CD14-positive monocyte (primary cell): ENCODE measurements at regions not wholly inside any gene's neighbourhood (a gene's known extent, or its start where the extent isn't known, plus 50 kb on each side); places are given as distances from the start of the nearest gene placed in this dataset.

Experiments
- DNase-seq, 3 donors: peaks; one replicate each; pipeline ENCODE4 v3.0.0-alpha.2; 2011 to 2022
- H2AFZ ChIP-seq: 2 replicates; pipeline ENCODE4 v1.6.0; 2012; ENCODE audit warnings: mild to moderate bottlenecking, low read depth, low read length, inconsistent platforms; ENCODE audit not compliant: insufficient read depth, poor library complexity, severe bottlenecking
- H3K27ac ChIP-seq, 2 donors: 1 replicate in 1 of 2; 2 replicates in 1 of 2; pipeline ENCODE4 v1.5.1; 2012 to 2013; ENCODE audit warnings: low read length in 2 of 2, control low read depth in 1 of 2, inconsistent platforms in 1 of 2, low read depth in 1 of 2, mild to moderate bottlenecking in 1 of 2
- H3K27me3 ChIP-seq, 2 donors: one replicate each; pipeline versions ENCODE4 v1.6.0 to v1.6.1; 2011 to 2013; ENCODE audit warnings: low read length in 2 of 2; ENCODE audit not compliant: control insufficient read depth in 2 of 2, insufficient read depth in 2 of 2
- H3K36me3 ChIP-seq, 2 donors: replicated peaks in 1 of 2; 1 replicate in 1 of 2; 2 replicates in 1 of 2; pipeline versions ENCODE4 v1.5.1 to v1.6.1; 2012 to 2013; ENCODE audit warnings: low read length in 2 of 2, control low read depth in 1 of 2, inconsistent platforms in 1 of 2, mild to moderate bottlenecking in 1 of 2; ENCODE audit not compliant: insufficient read depth in 2 of 2, control insufficient read depth in 1 of 2
- H3K4me1 ChIP-seq, 2 donors: 1 replicate in 1 of 2; 2 replicates in 1 of 2; pipeline versions ENCODE4 v1.5.1 to v1.6.1; 2012 to 2013; ENCODE audit warnings: low read length in 2 of 2, control low read depth in 1 of 2, inconsistent platforms in 1 of 2, mild to moderate bottlenecking in 1 of 2, moderate library complexity in 1 of 2; ENCODE audit not compliant: insufficient read depth in 2 of 2, control insufficient read depth in 1 of 2
- H3K4me2 ChIP-seq: replicated peaks from 2 replicates; pipeline ENCODE3; 2012; ENCODE audit warnings: low read length, moderate library complexity, mild to moderate bottlenecking; ENCODE audit not compliant: poor library complexity, severe bottlenecking; ENCODE audit errors: extremely low read depth
- H3K4me3 ChIP-seq, 3 experiments: fragments of 200-600 bp in 1 of 3; sonication (generic) in 1 of 3; replicated peaks in 1 of 3; 1 replicate in 2 of 3; 2 replicates in 1 of 3; pipeline ENCODE4 v1.5.1; 2011 to 2013; ENCODE audit warnings: low read length in 3 of 3, mild to moderate bottlenecking in 3 of 3, control low read depth in 2 of 3, low read depth in 2 of 3, inconsistent platforms in 1 of 3, moderate library complexity in 1 of 3
- H3K79me2 ChIP-seq: 2 replicates; pipeline ENCODE4 v1.6.0; 2012; ENCODE audit warnings: mild to moderate bottlenecking, control low read depth, inconsistent platforms, low read length, moderate library complexity; ENCODE audit not compliant: insufficient read depth
- H3K9ac ChIP-seq: 2 replicates; pipeline ENCODE4 v1.6.0; 2017; ENCODE audit warnings: low read length, mild to moderate bottlenecking; ENCODE audit not compliant: insufficient read depth, poor library complexity, severe bottlenecking
- H3K9me3 ChIP-seq, 2 donors: replicated peaks in 1 of 2; 1 replicate in 1 of 2; 2 replicates in 1 of 2; pipeline versions ENCODE4 v1.5.1 to v1.6.1; 2012 to 2013; ENCODE audit warnings: low read length in 2 of 2, control low read depth in 1 of 2; ENCODE audit not compliant: control insufficient read depth in 1 of 2, insufficient read depth in 1 of 2
- H4K20me1 ChIP-seq: 2 replicates; pipeline ENCODE4 v1.6.0; 2012; ENCODE audit warnings: mild to moderate bottlenecking, low read length, control low read depth, moderate library complexity; ENCODE audit not compliant: insufficient read depth
- H3K27ac Mint-ChIP-seq, 7 donors: one replicate each; pipeline ENCODE4 v1.8.0; 2020; ENCODE audit warnings: mild to moderate bottlenecking in 7 of 7, mixed read lengths in 7 of 7, moderate library complexity in 6 of 7, inconsistent platforms in 2 of 7
- H3K27me3 Mint-ChIP-seq, 3 donors: one replicate each; pipeline ENCODE4 v1.8.0; 2021 to 2022; ENCODE audit warnings: low read depth in 3 of 3, mild to moderate bottlenecking in 3 of 3, mixed read lengths in 3 of 3, moderate library complexity in 3 of 3, inconsistent platforms in 1 of 3
- H3K36me3 Mint-ChIP-seq, 2 donors: one replicate each; pipeline ENCODE4 v1.8.0; 2020; ENCODE audit warnings: mixed read lengths in 2 of 2, inconsistent platforms in 1 of 2, mild to moderate bottlenecking in 1 of 2
- H3K4me1 Mint-ChIP-seq: one replicate; pipeline ENCODE4 v1.8.0; 2020; ENCODE audit warnings: mild to moderate bottlenecking, mixed read lengths
- H3K4me3 Mint-ChIP-seq, 2 donors: one replicate each; pipeline ENCODE4 v1.8.0; 2020; ENCODE audit warnings: mild to moderate bottlenecking in 2 of 2, mixed read lengths in 2 of 2, moderate library complexity in 1 of 2
- H3K9me3 Mint-ChIP-seq, 7 donors: one replicate each; pipeline ENCODE4 v1.8.0; 2020 to 2022; ENCODE audit warnings: mixed read lengths in 7 of 7, mild to moderate bottlenecking in 6 of 7, moderate library complexity in 6 of 7, inconsistent platforms in 2 of 7
- WGBS: methylation state at CpG from one replicate; pipeline ENCODE4 v1.1.5; 2013; ENCODE audit warnings: missing lambda C conversion rate; ENCODE audit not compliant: insufficient coverage; 5-methylcytosine and 5-hydroxymethylcytosine counted together
- intact Hi-C, 2 donors: fragments of 100-400 bp; cut with micrococcal nuclease; formaldehyde crosslinking; loops; one replicate each; pipeline versions ENCODE4 v1.15.0 to v1.15.1; 2023
- TF ChIP-seq, protein P1 (sequence below): fragments of 200-600 bp; IDR thresholded peaks from one replicate; pipeline ENCODE4 v1.8.0; 2022; ENCODE audit warnings: antibody characterized with exemption, mild to moderate bottlenecking

DNA sequence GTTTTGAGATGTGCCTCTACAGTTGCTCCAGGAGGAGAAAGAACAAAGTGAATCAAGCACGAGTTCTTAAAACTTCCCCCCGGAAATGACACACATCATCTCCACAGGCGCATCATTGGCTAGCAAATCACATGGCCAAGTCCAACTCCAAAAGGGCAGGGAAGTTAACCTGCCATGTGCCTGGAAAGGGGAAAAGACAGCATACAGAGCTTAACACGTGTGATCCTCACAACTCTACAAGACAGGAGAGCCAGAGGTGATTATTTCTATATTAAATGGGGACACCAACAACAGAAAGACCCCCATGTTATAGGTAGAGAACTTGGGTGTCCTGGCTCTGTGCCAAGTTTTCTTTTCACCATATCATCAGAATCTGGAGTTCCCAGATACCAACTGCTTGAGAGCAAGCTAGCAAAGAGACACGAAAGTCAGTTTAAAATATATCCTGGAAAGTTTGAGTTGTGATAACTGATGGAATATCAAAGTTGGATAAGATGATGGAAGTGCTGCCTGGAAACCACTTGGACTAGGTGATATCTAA is 871.1 kb downstream of the UQCRFS1 start:
- Mint-ChIP-seq H3K27ac (no peak overlapping the region), H3K36me3 (no peaks in the 10 kb centered on the region), H3K9me3 (peaks cover 0 to 20% (median 7%) of the 10 kb centered on the region in 7 donors), H3K27me3 (peaks cover 1 to 3% (median 1%) of the 10 kb centered on the region in 3 donors), H3K4me1 (no peaks in the 10 kb centered on the region), H3K4me3 (no peak overlapping the region)
- WGBS: 100% methylated on average over 1 of the region's 5 CpGs
- peaks cover 0 to 7% of the 10 kb centered on the region in 2 donors for H3K9me3 ChIP-seq
- intact Hi-C loops: no loop called here
- no peak overlapping the region for H3K9ac ChIP-seq
- no peak overlapping the region for H2AFZ ChIP-seq
- no peak overlapping the region for H3K27ac ChIP-seq
- DNase-seq: no peak
- no peak overlapping the region for H3K4me2 ChIP-seq
- no peaks in the 10 kb centered on the region for H3K4me1 ChIP-seq
- H3K79me2 ChIP-seq: no peaks in the 10 kb centered on the region
- H4K20me1 ChIP-seq: no peaks in the 10 kb centered on the region
- H3K36me3 ChIP-seq: no peaks in the 10 kb centered on the region
- TF ChIP-seq, protein P1, sequence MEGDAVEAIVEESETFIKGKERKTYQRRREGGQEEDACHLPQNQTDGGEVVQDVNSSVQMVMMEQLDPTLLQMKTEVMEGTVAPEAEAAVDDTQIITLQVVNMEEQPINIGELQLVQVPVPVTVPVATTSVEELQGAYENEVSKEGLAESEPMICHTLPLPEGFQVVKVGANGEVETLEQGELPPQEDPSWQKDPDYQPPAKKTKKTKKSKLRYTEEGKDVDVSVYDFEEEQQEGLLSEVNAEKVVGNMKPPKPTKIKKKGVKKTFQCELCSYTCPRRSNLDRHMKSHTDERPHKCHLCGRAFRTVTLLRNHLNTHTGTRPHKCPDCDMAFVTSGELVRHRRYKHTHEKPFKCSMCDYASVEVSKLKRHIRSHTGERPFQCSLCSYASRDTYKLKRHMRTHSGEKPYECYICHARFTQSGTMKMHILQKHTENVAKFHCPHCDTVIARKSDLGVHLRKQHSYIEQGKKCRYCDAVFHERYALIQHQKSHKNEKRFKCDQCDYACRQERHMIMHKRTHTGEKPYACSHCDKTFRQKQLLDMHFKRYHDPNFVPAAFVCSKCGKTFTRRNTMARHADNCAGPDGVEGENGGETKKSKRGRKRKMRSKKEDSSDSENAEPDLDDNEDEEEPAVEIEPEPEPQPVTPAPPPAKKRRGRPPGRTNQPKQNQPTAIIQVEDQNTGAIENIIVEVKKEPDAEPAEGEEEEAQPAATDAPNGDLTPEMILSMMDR: no peak
- H3K4me3 ChIP-seq: no peak overlapping the region
- no peaks in the 10 kb centered on the region for H3K27me3 ChIP-seq

DNA sequence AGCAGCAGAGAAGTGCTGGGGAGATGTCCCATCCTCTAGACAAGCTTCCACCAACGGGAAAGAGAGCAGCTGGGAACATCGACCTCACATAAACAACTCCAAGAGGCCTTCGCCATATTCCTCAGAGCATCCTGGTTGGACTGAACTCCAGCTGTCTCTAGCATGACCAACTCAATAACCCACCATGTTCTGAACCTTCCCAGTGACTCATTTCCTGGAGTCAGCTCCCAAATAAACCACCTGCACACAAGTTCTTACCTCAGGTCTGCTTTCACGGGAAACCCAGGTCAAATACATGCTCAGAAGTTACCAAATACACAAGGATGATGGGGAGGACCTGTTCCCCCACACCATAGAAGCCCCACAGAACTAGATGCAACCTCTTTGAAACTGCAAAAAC is 878.5 kb downstream of the UQCRFS1 start:
- Mint-ChIP-seq H3K4me3 (no peak overlapping the region), H3K27me3 (peaks cover 0 to 2% (median 0%) of the 10 kb centered on the region in 3 donors), H3K36me3 (no peaks in the 10 kb centered on the region), H3K27ac (no peak overlapping the region), H3K9me3 (peaks cover 3 to 13% (median 7%) of the 10 kb centered on the region in 7 donors), H3K4me1 (no peaks in the 10 kb centered on the region)
- Histone ChIP-seq H2AFZ (no peak overlapping the region), H3K27me3 (no peaks in the 10 kb centered on the region), H3K4me3 (no peak overlapping the region), H3K4me2 (no peak overlapping the region), H3K4me1 (no peaks in the 10 kb centered on the region), H3K79me2 (no peaks in the 10 kb centered on the region), H3K27ac (no peak overlapping the region), H3K9ac (no peak overlapping the region), H3K9me3 (no peaks in the 10 kb centered on the region), H3K36me3 (no peaks in the 10 kb centered on the region), H4K20me1 (no peaks in the 10 kb centered on the region)
- WGBS: 81% methylated on average over 4 of the region's 4 CpGs
- TF ChIP-seq, protein P1: no peak
- DNase-seq: no peak
- intact Hi-C loops: no loop called here
